Neural cell (in vitro differentiated cells): ENCODE measurements at regions not wholly inside any gene's neighbourhood (a gene's known extent, or its start where the extent isn't known, plus 50 kb on each side); places are given as distances from the start of the nearest gene placed in this dataset.

ENCODE experiments used
- H2AFZ ChIP-seq: fragments of 200-600, 300-800 bp; sonication (generic), shearing (Covaris generic); 2 replicates; pipeline ENCODE4 v1.6.0; 2014; ENCODE audit warnings: low read depth, mild to moderate bottlenecking, antibody characterized with exemption, low read length, moderate library complexity
- H3F3A ChIP-seq: fragments of 200-600 bp; shearing (Covaris generic); 2 replicates; pipeline ENCODE4 v1.6.1; 2016; ENCODE audit warnings: mild to moderate bottlenecking, moderate library complexity, mixed read lengths, antibody characterized with exemption, low read length; ENCODE audit not compliant: insufficient read depth, poor library complexity, severe bottlenecking
- H3K27ac ChIP-seq: fragments of 200-600, 300-800 bp; sonication (generic), shearing (Covaris generic); 2 replicates; pipeline ENCODE4 v1.5.1; 2014; ENCODE audit warnings: mild to moderate bottlenecking, low read length, moderate library complexity
- H3K27me3 ChIP-seq: fragments of 300-800, 200-600 bp; sonication (generic), shearing (Covaris generic); 2 replicates; pipeline ENCODE4 v1.6.0; 2014; ENCODE audit warnings: mild to moderate bottlenecking, low read depth, low read length, moderate library complexity; ENCODE audit not compliant: insufficient read depth
- H3K36me3 ChIP-seq: fragments of 300-800, 200-600 bp; sonication (generic), shearing (Covaris generic); 2 replicates; pipeline ENCODE4 v1.5.1; 2014; ENCODE audit warnings: mild to moderate bottlenecking, antibody characterized with exemption, low read length, moderate library complexity; ENCODE audit not compliant: insufficient read depth
- H3K4me2 ChIP-seq: fragments of 300-800, 200-600 bp; sonication (generic), shearing (Covaris generic); 2 replicates; pipeline ENCODE4 v1.6.0; 2014; ENCODE audit warnings: mild to moderate bottlenecking, low read length
- H3K4me3 ChIP-seq: fragments of 300-800, 200-600 bp; sonication (generic), shearing (Covaris generic); 2 replicates; pipeline ENCODE4 v1.5.1; 2014; ENCODE audit warnings: mild to moderate bottlenecking, low read length, moderate library complexity
- H3K79me2 ChIP-seq: fragments of 200-600 bp; shearing (Covaris generic); replicated peaks from 2 replicates; pipeline ENCODE4 v1.6.0; 2014; ENCODE audit warnings: mild to moderate bottlenecking, low read length, moderate library complexity; ENCODE audit not compliant: insufficient read depth
- H3K9ac ChIP-seq: fragments of 300-800, 200-600 bp; sonication (generic), shearing (Covaris generic); 2 replicates; pipeline ENCODE4 v1.6.1; 2016; ENCODE audit warnings: mild to moderate bottlenecking, low read length, mixed read lengths
- H3K9me2 ChIP-seq: fragments of 200-600 bp; shearing (Covaris generic); 2 replicates; pipeline ENCODE4 v1.6.1; 2016; ENCODE audit warnings: mild to moderate bottlenecking, low read length, mixed read lengths; ENCODE audit not compliant: insufficient read depth
- H3K9me3 ChIP-seq: fragments of 200-600, 300-800 bp; sonication (generic), shearing (Covaris generic); 2 replicates; pipeline ENCODE4 v1.6.1; 2016; ENCODE audit warnings: mild to moderate bottlenecking, mixed run types, low read length, moderate library complexity, mixed read lengths
- H4K20me1 ChIP-seq: fragments of 200-600 bp; shearing (Covaris generic); 2 replicates; pipeline ENCODE4 v1.6.1; 2016; ENCODE audit warnings: mild to moderate bottlenecking, mixed run types; ENCODE audit not compliant: insufficient read depth
- CTCF ChIP-seq: fragments of 450-650 bp; IDR thresholded peaks from 2 replicates; pipeline ENCODE4 v1.5.1; 2014; ENCODE audit warnings: antibody characterized with exemption, mild to moderate bottlenecking, moderate library complexity; ENCODE audit not compliant: poor library complexity, severe bottlenecking
- EP300 ChIP-seq: fragments of 450-650 bp; conservative IDR thresholded peaks from 2 replicates; pipeline ENCODE4 v1.6.1; 2014; ENCODE audit warnings: antibody characterized with exemption, mild to moderate bottlenecking, moderate library complexity; ENCODE audit not compliant: poor library complexity, severe bottlenecking
- EZH2 ChIP-seq: fragments of 200-600, 300-800 bp; shearing (Covaris generic), sonication (generic); IDR thresholded peaks from 2 replicates; pipeline ENCODE4 v1.6.1; 2014; ENCODE audit warnings: antibody characterized with exemption, low read length, borderline replicate concordance, mild to moderate bottlenecking; ENCODE audit not compliant: insufficient read depth, poor library complexity, severe bottlenecking
- MXI1 ChIP-seq: fragments of 450-650 bp; conservative IDR thresholded peaks from 2 replicates; pipeline ENCODE4 v1.6.1; 2014; ENCODE audit warnings: antibody characterized with exemption, mild to moderate bottlenecking; ENCODE audit not compliant: poor library complexity, severe bottlenecking
- POLR2AphosphoS5 ChIP-seq: IDR thresholded peaks from 2 replicates; pipeline ENCODE4 v1.6.1; 2012
- RAD21 ChIP-seq: fragments of 450-650 bp; conservative IDR thresholded peaks from 2 replicates; pipeline ENCODE4 v1.6.1; 2014; ENCODE audit warnings: antibody characterized with exemption, mild to moderate bottlenecking, moderate library complexity
- REST ChIP-seq: IDR thresholded peaks from 2 replicates; pipeline ENCODE4 v1.6.1; 2012; ENCODE audit warnings: borderline replicate concordance
- SMC3 ChIP-seq: fragments of 450-650 bp; conservative IDR thresholded peaks from 2 replicates; pipeline ENCODE4 v1.6.1; 2014; ENCODE audit warnings: antibody characterized with exemption, mild to moderate bottlenecking, moderate library complexity; ENCODE audit not compliant: poor library complexity
- TAF1 ChIP-seq: IDR thresholded peaks from 2 replicates; pipeline ENCODE4 v1.6.1; 2012; ENCODE audit warnings: low read depth

GRCh38 chr4:27629532-27630225 is 769.0 kb downstream of the STIM2 start:
- Histone ChIP-seq H3K27ac (no peak overlapping the region), H3K9ac (no peak overlapping the region), H2AFZ (no peak overlapping the region), H3K9me2 (peaks cover 3% of the 10 kb centered on the region), H3K9me3 (no peaks in the 10 kb centered on the region), H3K4me3 (no peak overlapping the region), H3K27me3 (no peaks in the 10 kb centered on the region), H3F3A (no peaks in the 10 kb centered on the region), H3K36me3 (no peaks in the 10 kb centered on the region), H3K4me2 (no peak overlapping the region), H3K79me2 (no peaks in the 10 kb centered on the region), H4K20me1 (no peaks in the 10 kb centered on the region)
- TF ChIP-seq POLR2AphosphoS5 (no peak), MXI1 (no peak), SMC3 (no peak), TAF1 (no peak), EZH2 (no peak), EP300 (no peak), RAD21 (no peak), CTCF (no peak), REST (no peak)

GRCh38 chr4:27635936-27636913 is 775.6 kb downstream of the STIM2 start:
- Histone ChIP-seq H3F3A (no peaks in the 10 kb centered on the region), H3K27ac (no peak overlapping the region), H3K36me3 (no peaks in the 10 kb centered on the region), H3K9ac (no peak overlapping the region), H3K79me2 (no peaks in the 10 kb centered on the region), H3K9me3 (no peaks in the 10 kb centered on the region), H2AFZ (no peak overlapping the region), H3K4me3 (no peak overlapping the region), H3K27me3 (no peaks in the 10 kb centered on the region), H3K9me2 (peaks cover 3% of the 10 kb centered on the region), H4K20me1 (no peaks in the 10 kb centered on the region), H3K4me2 (no peak overlapping the region)
- TF ChIP-seq MXI1 (no peak), EZH2 (no peak), POLR2AphosphoS5 (no peak), TAF1 (no peak), CTCF (no peak), SMC3 (no peak), REST (no peak), RAD21 (no peak), EP300 (no peak)
